Spleen (tissue), 11 donors: ENCODE measurements at regions not wholly inside any gene's neighbourhood (a gene's known extent, or its start where the extent isn't known, plus 50 kb on each side); places are given as distances from the start of the nearest gene placed in this dataset.

Source experiments
- DNase-seq: peaks from one replicate; pipeline ENCODE4 v3.0.0-alpha.2; 2020
- H3K27ac ChIP-seq, 8 donors: fragments of 200-600 bp; sonication (generic) in 7 of 8; 1 replicate in 4 of 8; 2 replicates in 4 of 8; pipeline versions ENCODE4 v1.5.0 to v1.8.0; 2016 to 2021; ENCODE audit warnings: inconsistent platforms in 4 of 8, mild to moderate bottlenecking in 4 of 8, moderate library complexity in 1 of 8
- H3K27me3 ChIP-seq, 7 donors: fragments of 200-600 bp; sonication (generic) in 6 of 7; replicated peaks in 1 of 7; 1 replicate in 4 of 7; 2 replicates in 3 of 7; pipeline versions ENCODE4 v1.5.0 to v1.8.0; 2016 to 2021; ENCODE audit warnings: inconsistent platforms in 3 of 7, mild to moderate bottlenecking in 1 of 7
- H3K36me3 ChIP-seq, 6 donors: fragments of 200-600 bp; sonication (generic) in 5 of 6; 1 replicate in 4 of 6; 2 replicates in 2 of 6; pipeline versions ENCODE4 v1.5.0 to v1.8.0; 2016 to 2021; ENCODE audit warnings: inconsistent platforms in 2 of 6
- H3K4me1 ChIP-seq, 6 donors: fragments of 200-600 bp; sonication (generic) in 5 of 6; 1 replicate in 3 of 6; 2 replicates in 3 of 6; pipeline versions ENCODE4 v1.5.0 to v1.8.0; 2016 to 2021; ENCODE audit warnings: inconsistent platforms in 3 of 6
- H3K4me3 ChIP-seq, 8 donors: fragments of 200-600 bp; sonication (generic) in 7 of 8; 1 replicate in 4 of 8; 2 replicates in 4 of 8; pipeline versions ENCODE4 v1.5.0 to v1.8.0; 2016 to 2021; ENCODE audit warnings: inconsistent platforms in 4 of 8, mild to moderate bottlenecking in 4 of 8, moderate library complexity in 2 of 8
- H3K9me3 ChIP-seq, 8 donors: fragments of 200-600 bp; sonication (generic) in 7 of 8; 1 replicate in 4 of 8; 2 replicates in 4 of 8; pipeline versions ENCODE4 v1.5.0 to v1.8.0; 2016 to 2021; ENCODE audit warnings: inconsistent platforms in 4 of 8
- POLR2A ChIP-seq, 3 donors: fragments of 450-650 bp; IDR thresholded peaks; one replicate each; pipeline ENCODE4 v1.5.1; 2017; ENCODE audit warnings: antibody characterized with exemption in 3 of 3, mild to moderate bottlenecking in 1 of 3
- POLR2AphosphoS5 ChIP-seq, 3 donors: sonication (generic); formaldehyde crosslinking; IDR thresholded peaks; one replicate each; pipeline ENCODE4 v1.5.1; 2017; ENCODE audit warnings: antibody characterized with exemption in 3 of 3
- WGBS, 5 donors: extraction: QIAGEN DNeasy Blood & Tissue Kit in 3 of 5; methylation state at CpG; one replicate each; pipeline versions ENCODE4 v1.1.5 to v1.1.7; 2013 to 2018; 5-methylcytosine and 5-hydroxymethylcytosine counted together
- intact Hi-C: fragments of 100-400 bp; cut with DNase I; formaldehyde crosslinking; loops from one replicate; pipeline ENCODE4 v1.15.0; 2023; ENCODE audit warnings: low total_unique reads
- TF ChIP-seq, protein P1 (sequence below), 11 experiments: fragments of 200-600 bp in 7 of 11; fragments of 450-650 bp in 4 of 11; sonication (generic) in 4 of 11; IDR thresholded peaks in 8 of 11; conservative IDR thresholded peaks in 3 of 11; 1 replicate in 7 of 11; 2 replicates in 4 of 11; pipeline versions ENCODE4 v1.4.0 to v1.8.0; 2016 to 2021; ENCODE audit warnings: antibody characterized with exemption in 11 of 11, inconsistent platforms in 4 of 11, mild to moderate bottlenecking in 1 of 11
- donor health status: healthy with polysubstance abuse.
- donor health status: DM: no; HTN: no; CAD: no; lungs with moderate emphysema.
- donor health status: DM: no; HTN: no; CAD: no.
- donor health status: Bipolar disorder and iron deficiency.
- donor health status: healthy.
- donor health status: DM: no; HTN: no; CAD: no.
- donor health status: DM: yes; HTN: yes; CAD: no.

DNA sequence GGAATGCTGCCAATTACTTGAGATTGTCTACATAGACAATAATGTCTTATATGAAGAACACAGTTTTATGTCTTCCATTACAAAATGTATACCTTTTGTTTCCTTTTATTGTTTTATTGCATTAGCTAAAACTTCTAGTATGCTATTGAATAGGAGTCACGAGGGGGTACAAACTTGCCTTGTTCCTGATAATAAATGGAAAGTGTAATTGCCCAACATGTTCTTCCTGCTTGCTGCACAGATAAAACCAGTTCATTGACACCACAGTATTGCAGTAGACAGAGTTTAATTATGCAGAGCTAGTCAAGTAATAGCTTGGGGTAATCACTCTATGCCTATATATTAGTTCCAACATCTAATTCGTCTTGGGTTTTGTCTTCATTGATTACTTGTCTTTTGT lies 1276.2 kb upstream of the NRXN1 start:
- H3K27me3 ChIP-seq = no peaks in the 10 kb centered on the region
- no peak for DNase-seq
- no peak overlapping the region for H3K4me3 ChIP-seq
- WGBS, 5 donors = 70 to 86% (median 73%) methylated on average over 2 of the region's 2 CpGs
- H3K27ac ChIP-seq = no peak overlapping the region
- no peak for TF ChIP-seq POLR2A (IDR thresholded peaks at IDR 0.05)
- TF ChIP-seq, protein P1, sequence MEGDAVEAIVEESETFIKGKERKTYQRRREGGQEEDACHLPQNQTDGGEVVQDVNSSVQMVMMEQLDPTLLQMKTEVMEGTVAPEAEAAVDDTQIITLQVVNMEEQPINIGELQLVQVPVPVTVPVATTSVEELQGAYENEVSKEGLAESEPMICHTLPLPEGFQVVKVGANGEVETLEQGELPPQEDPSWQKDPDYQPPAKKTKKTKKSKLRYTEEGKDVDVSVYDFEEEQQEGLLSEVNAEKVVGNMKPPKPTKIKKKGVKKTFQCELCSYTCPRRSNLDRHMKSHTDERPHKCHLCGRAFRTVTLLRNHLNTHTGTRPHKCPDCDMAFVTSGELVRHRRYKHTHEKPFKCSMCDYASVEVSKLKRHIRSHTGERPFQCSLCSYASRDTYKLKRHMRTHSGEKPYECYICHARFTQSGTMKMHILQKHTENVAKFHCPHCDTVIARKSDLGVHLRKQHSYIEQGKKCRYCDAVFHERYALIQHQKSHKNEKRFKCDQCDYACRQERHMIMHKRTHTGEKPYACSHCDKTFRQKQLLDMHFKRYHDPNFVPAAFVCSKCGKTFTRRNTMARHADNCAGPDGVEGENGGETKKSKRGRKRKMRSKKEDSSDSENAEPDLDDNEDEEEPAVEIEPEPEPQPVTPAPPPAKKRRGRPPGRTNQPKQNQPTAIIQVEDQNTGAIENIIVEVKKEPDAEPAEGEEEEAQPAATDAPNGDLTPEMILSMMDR (IDR thresholded peaks at IDR 0.05 in 8 of 11, conservative IDR thresholded peaks at IDR 0.05 in 3 of 11) = no peak
- TF ChIP-seq POLR2AphosphoS5 (IDR thresholded peaks at IDR 0.05) = no peak
- peaks cover 0 to 27% (median 22%) of the 10 kb centered on the region in 8 donors for H3K9me3 ChIP-seq
- no peaks in the 10 kb centered on the region for H3K36me3 ChIP-seq
- intact Hi-C loops = no loop called here
- H3K4me1 ChIP-seq = no peaks in the 10 kb centered on the region

DNA sequence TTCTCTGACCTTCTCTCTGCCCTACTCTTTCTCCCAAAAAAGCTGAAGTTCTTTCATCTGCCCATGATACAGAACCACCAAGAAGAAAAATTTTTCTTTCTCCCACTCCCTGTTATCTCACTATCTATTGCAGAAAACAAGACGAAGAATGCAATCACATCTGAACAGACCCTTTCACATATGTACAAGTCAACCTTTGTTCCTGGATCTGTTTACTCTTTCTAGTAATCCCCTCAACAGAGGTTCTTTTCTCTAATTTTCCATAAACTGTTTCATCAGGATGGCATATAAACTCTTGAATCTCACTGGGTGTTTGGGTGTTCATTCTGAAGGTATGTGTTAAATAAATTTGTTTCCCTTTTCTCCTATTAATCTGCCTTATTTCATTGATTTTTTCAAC lies 1262.7 kb upstream of the NRXN1 start:
- Histone ChIP-seq H3K36me3 (no peaks in the 10 kb centered on the region), H3K27me3 (no peaks in the 10 kb centered on the region), H3K9me3 (peaks cover 0 to 24% (median 15%) of the 10 kb centered on the region in 8 donors), H3K4me1 (no peaks in the 10 kb centered on the region), H3K27ac (no peak overlapping the region), H3K4me3 (no peak overlapping the region)
- intact Hi-C loops = no loop called here
- no peak for TF ChIP-seq POLR2AphosphoS5 (IDR thresholded peaks at IDR 0.05)
- TF ChIP-seq, protein P1 (IDR thresholded peaks at IDR 0.05 in 8 of 11, conservative IDR thresholded peaks at IDR 0.05 in 3 of 11) = no peak
- no peak for TF ChIP-seq POLR2A (IDR thresholded peaks at IDR 0.05)
- no peak for DNase-seq
- 80 to 92% (median 83%) methylated on average over 1 of the region's 1 CpG for WGBS, 5 donors

GRCh38 chr2:52292801-52293200 lies 1260.9 kb upstream of the NRXN1 start:
- H3K36me3 ChIP-seq = no peaks in the 10 kb centered on the region
- 69 to 86% (median 80%) methylated on average over 1 of the region's 1 CpG for WGBS, 5 donors
- H3K27ac ChIP-seq = no peak overlapping the region
- intact Hi-C loops = no loop called here
- TF ChIP-seq POLR2AphosphoS5 (IDR thresholded peaks at IDR 0.05) (no peak), POLR2A (IDR thresholded peaks at IDR 0.05) (no peak)
- TF ChIP-seq, protein P1 (IDR thresholded peaks at IDR 0.05 in 8 of 11, conservative IDR thresholded peaks at IDR 0.05 in 3 of 11) = no peak
- H3K4me3 ChIP-seq = no peak overlapping the region
- no peak for DNase-seq
- H3K9me3 ChIP-seq = peaks cover 0 to 6% (median 0%) of the 10 kb centered on the region in 8 donors
- no peaks in the 10 kb centered on the region for H3K27me3 ChIP-seq
- no peaks in the 10 kb centered on the region for H3K4me1 ChIP-seq

- no peak overlapping the region for H3K27ac ChIP-seq
- TF ChIP-seq POLR2A (IDR thresholded peaks at IDR 0.05) = no peak
- TF ChIP-seq, protein P1 (IDR thresholded peaks at IDR 0.05 in 8 of 11, conservative IDR thresholded peaks at IDR 0.05 in 3 of 11) = no peak
- no peak for TF ChIP-seq POLR2AphosphoS5 (IDR thresholded peaks at IDR 0.05)
- intact Hi-C loops = no loop called here
Observed at GRCh38 chr2:52289741-52290140, 1257.8 kb upstream of the NRXN1 start.

More at GRCh38 chr2:52289741-52290140, 1257.8 kb upstream of the NRXN1 start:
- Histone ChIP-seq H3K4me3 (no peak overlapping the region), H3K4me1 (no peaks in the 10 kb centered on the region), H3K36me3 (no peaks in the 10 kb centered on the region), H3K9me3 (peaks cover 0 to 14% (median 0%) of the 10 kb centered on the region in 8 donors), H3K27me3 (no peaks in the 10 kb centered on the region)
- no peak for DNase-seq
